GM23248 (cell line): ENCODE measurements at regions not wholly inside any gene's neighbourhood (a gene's known extent, or its start where the extent isn't known, plus 50 kb on each side); places are given as distances from the start of the nearest gene placed in this dataset.

Source experiments
- EZH2 ChIP-seq: fragments of 200-600 bp; sonication (generic); IDR thresholded peaks from 2 replicates; pipeline ENCODE4 v1.6.1; 2018; ENCODE audit warnings: antibody characterized with exemption, mild to moderate bottlenecking; ENCODE audit not compliant: insufficient read depth, poor library complexity, severe bottlenecking
- EZH2phosphoT487 ChIP-seq: fragments of 200-600 bp; sonication (generic); IDR thresholded peaks from 2 replicates; pipeline ENCODE4 v1.6.1; 2018; ENCODE audit warnings: antibody characterized with exemption, moderate library complexity, mild to moderate bottlenecking, low read depth; ENCODE audit not compliant: insufficient read depth

GRCh38 chr5:116747881-116748280, 173.3 kb upstream of the SEMA6A start:
- no peak for TF ChIP-seq EZH2phosphoT487
- TF ChIP-seq EZH2: no peak
